K562 (cell line): ENCODE measurements at regions not wholly inside any gene's neighbourhood (a gene's known extent, or its start where the extent isn't known, plus 50 kb on each side); places are given as distances from the start of the nearest gene placed in this dataset.

Experiments used
- ATAC-seq: fragments of 200-7000 bp; cut with Tn5 transposase; 3 replicates; pipeline ENCODE4 v1.9.1; 2020; ENCODE audit warnings: moderate library complexity
- BruUV-seq: library from RNA; stranded (reverse); fragments of 400-500 nt; replicated peaks from 2 replicates; lab custom pipeline; 2021; lab: Mats Ljungman, UMichigan
- CTCF ChIA-PET: fragments of 300-600 bp; formaldehyde crosslinking; extraction: SDS; loops from one replicate; lab custom pipeline; 2021; ENCODE audit warnings: low intra/inter-chr PET ratio; lab: Yijun Ruan, JAX
- POLR2A ChIA-PET: fragments of 300-600, 350-650 bp; sonication (Branson Sonifier 250); formaldehyde crosslinking; extraction: SDS; loops from one replicate; lab custom pipeline; 2021; ENCODE audit warnings: antibody characterized with exemption, inconsistent platforms; lab: Yijun Ruan, JAX
- DNase-seq, 4 experiments: peaks; one replicate each; pipeline versions ENCODE4 v3.0.0 to v3.0.0-alpha.2; 2011 to 2018; ENCODE audit warnings: low spot score in 3 of 4, mixed read lengths in 3 of 4; ENCODE audit errors: extremely low read depth in 1 of 4
- FAIRE-seq: peaks from 2 replicates; lab custom pipeline; 2011; peaks lifted over from hg19 to GRCh38; lab: Jason Lieb, UNC
- H2AFZ ChIP-seq: 2 replicates; pipeline ENCODE4 v1.6.0; 2011; ENCODE audit warnings: low read depth, low read length, control low read depth, inconsistent platforms
- H3K27ac ChIP-seq: fragments of 200-600 bp; 3 replicates; pipeline ENCODE4 v1.8.0; 2011; ENCODE audit warnings: low read depth, mild to moderate bottlenecking, control low read depth, inconsistent platforms, low read length, moderate library complexity, mixed read lengths; ENCODE audit errors: extremely low read depth
- H3K27me3 ChIP-seq, 2 experiments: fragments of 300-600 bp in 1 of 2; 2 replicates in 1 of 2; 3 replicates in 1 of 2; pipeline versions ENCODE4 v1.6.0 to v1.8.0; 2011; ENCODE audit warnings: inconsistent platforms in 2 of 2, low read length in 2 of 2, mild to moderate bottlenecking in 1 of 2, mixed read lengths in 1 of 2, moderate library complexity in 1 of 2; ENCODE audit not compliant: control insufficient read depth in 2 of 2, insufficient read depth in 2 of 2
- H3K36me3 ChIP-seq: fragments of 300-600 bp; 3 replicates; pipeline ENCODE4 v1.8.0; 2011; ENCODE audit warnings: mild to moderate bottlenecking, low read length, inconsistent platforms; ENCODE audit not compliant: control insufficient read depth, insufficient read depth
- H3K4me1 ChIP-seq, 2 experiments: fragments of 200-600 bp in 1 of 2; replicated peaks in 1 of 2; 2 replicates in 1 of 2; 3 replicates in 1 of 2; pipeline versions ENCODE4 v1.5.1 to v1.8.0; 2011; ENCODE audit warnings: inconsistent platforms in 2 of 2, low read length in 2 of 2, mild to moderate bottlenecking in 1 of 2, mixed read lengths in 1 of 2, moderate library complexity in 1 of 2; ENCODE audit not compliant: control insufficient read depth in 2 of 2, insufficient read depth in 2 of 2
- H3K4me2 ChIP-seq: 2 replicates; pipeline ENCODE4 v1.6.1; 2011; ENCODE audit warnings: low read length, control low read depth, inconsistent platforms, mixed read lengths; ENCODE audit not compliant: insufficient read depth
- H3K4me3 ChIP-seq: fragments of 200-600 bp; sonication (generic), shearing (Covaris generic); 2 replicates; pipeline ENCODE4 v1.5.1; 2016; ENCODE audit warnings: control low read depth, inconsistent platforms
- H3K79me2 ChIP-seq: fragments of 200-600 bp; 3 replicates; pipeline ENCODE4 v1.8.0; 2011; ENCODE audit warnings: low read length, inconsistent platforms; ENCODE audit not compliant: control insufficient read depth, insufficient read depth
- H3K9ac ChIP-seq, 2 experiments: 2 replicates each; pipeline versions ENCODE4 v1.6.0 to v1.6.1; 2011; ENCODE audit warnings: low read depth in 2 of 2, low read length in 2 of 2, control low read depth in 1 of 2, inconsistent platforms in 1 of 2, mild to moderate bottlenecking in 1 of 2, mixed read lengths in 1 of 2; ENCODE audit not compliant: insufficient read depth in 1 of 2
- H3K9me1 ChIP-seq: one replicate; pipeline ENCODE4 v1.6.0; 2011; ENCODE audit warnings: inconsistent platforms, mild to moderate bottlenecking, low read length, moderate library complexity; ENCODE audit not compliant: control insufficient read depth, insufficient read depth
- H3K9me3 ChIP-seq: replicated peaks from 2 replicates; pipeline ENCODE4 v1.5.1; 2011; ENCODE audit warnings: low read depth, low read length, inconsistent platforms; ENCODE audit not compliant: control insufficient read depth, insufficient read depth
- H4K20me1 ChIP-seq: replicated peaks from 2 replicates; pipeline ENCODE4 v1.6.1; 2011; ENCODE audit warnings: low read length, inconsistent platforms, mixed read lengths; ENCODE audit not compliant: control insufficient read depth, insufficient read depth
- CBX3 ChIP-seq, 2 experiments: IDR thresholded peaks; 1 replicate in 1 of 2; 2 replicates in 1 of 2; pipeline ENCODE4 v1.6.1; 2012; ENCODE audit warnings: inconsistent platforms in 2 of 2, low read length in 2 of 2, borderline replicate concordance in 1 of 2, control low read depth in 1 of 2
- ELK3 ChIP-seq: fragments of 450-650 bp; formaldehyde crosslinking; IDR thresholded peaks from 2 replicates; pipeline ENCODE4 v1.4.0; 2020; ENCODE audit warnings: mild to moderate bottlenecking
- NCOR1 ChIP-seq: fragments of 450-650 bp; IDR thresholded peaks from 2 replicates; pipeline ENCODE4 v1.6.1; 2016; ENCODE audit warnings: mild to moderate bottlenecking, moderate library complexity
- RNF2 ChIP-seq: sonication (generic); IDR thresholded peaks from 2 replicates; pipeline ENCODE4 v1.6.1; 2016
- ZBTB12 ChIP-seq: fragments of 250-450 bp; sonication (Bioruptor Pico); IDR thresholded peaks from 2 replicates; pipeline ENCODE4 v1.4.0; 2020
- WGBS: fragments of 100-300 bp; shearing (Covaris generic); methylation state at CpG from one replicate; pipeline ENCODE4 v1.1.6; 2016; ENCODE audit warnings: low coverage, mixed read lengths; ENCODE audit not compliant: insufficient coverage; ENCODE audit errors: missing lambda C conversion rate; 5-methylcytosine and 5-hydroxymethylcytosine counted together
- in situ Hi-C: fragments of 300-500 bp; cut with MboI; formaldehyde crosslinking; loops from 4 replicates; pipeline ENCODE4 v1.15.0; 2018; ENCODE audit warnings: inconsistent platforms, mixed read lengths
- intact Hi-C: fragments of 100-400 bp; cut with micrococcal nuclease; formaldehyde crosslinking; loops from 2 replicates; pipeline ENCODE4 v1.14.2; 2022
- TF ChIP-seq, protein P1 (sequence below): fragments of 250-450 bp; sonication (Bioruptor Pico); IDR thresholded peaks from 2 replicates; pipeline ENCODE4 v1.8.0; 2021; ENCODE audit warnings: mild to moderate bottlenecking, moderate library complexity
- TF ChIP-seq, protein P2 (sequence below): fragments of 450-650 bp; IDR thresholded peaks from 2 replicates; pipeline ENCODE4 v1.6.1; 2016; ENCODE audit warnings: low read depth, mild to moderate bottlenecking, moderate library complexity

GRCh38 chr9:11821306-11821975 lies 871.7 kb upstream of the TYRP1 start:
- H3K79me2 ChIP-seq: no peaks in the 10 kb centered on the region
- WGBS: 2% methylated on average over 7 of the region's 7 CpGs
- ChIA-PET CTCF (no interaction called here), POLR2A (no interaction called here)
- H3K4me1 ChIP-seq: no peaks in the 10 kb centered on the region
- TF ChIP-seq NCOR1 (no peak), CBX3 (IDR thresholded peaks at IDR 0.05; ENCODE audit: borderline replicate concordance in 1 of 2, low read length in 2 of 2) (no peak), RNF2 (no peak), ZBTB12 (CRISPR knock-in tag) (no peak), ELK3 (no peak)
- TF ChIP-seq, protein P1, sequence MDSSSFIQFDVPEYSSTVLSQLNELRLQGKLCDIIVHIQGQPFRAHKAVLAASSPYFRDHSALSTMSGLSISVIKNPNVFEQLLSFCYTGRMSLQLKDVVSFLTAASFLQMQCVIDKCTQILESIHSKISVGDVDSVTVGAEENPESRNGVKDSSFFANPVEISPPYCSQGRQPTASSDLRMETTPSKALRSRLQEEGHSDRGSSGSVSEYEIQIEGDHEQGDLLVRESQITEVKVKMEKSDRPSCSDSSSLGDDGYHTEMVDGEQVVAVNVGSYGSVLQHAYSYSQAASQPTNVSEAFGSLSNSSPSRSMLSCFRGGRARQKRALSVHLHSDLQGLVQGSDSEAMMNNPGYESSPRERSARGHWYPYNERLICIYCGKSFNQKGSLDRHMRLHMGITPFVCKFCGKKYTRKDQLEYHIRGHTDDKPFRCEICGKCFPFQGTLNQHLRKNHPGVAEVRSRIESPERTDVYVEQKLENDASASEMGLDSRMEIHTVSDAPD (CRISPR knock-in tag): no peak
- TF ChIP-seq, protein P2, sequence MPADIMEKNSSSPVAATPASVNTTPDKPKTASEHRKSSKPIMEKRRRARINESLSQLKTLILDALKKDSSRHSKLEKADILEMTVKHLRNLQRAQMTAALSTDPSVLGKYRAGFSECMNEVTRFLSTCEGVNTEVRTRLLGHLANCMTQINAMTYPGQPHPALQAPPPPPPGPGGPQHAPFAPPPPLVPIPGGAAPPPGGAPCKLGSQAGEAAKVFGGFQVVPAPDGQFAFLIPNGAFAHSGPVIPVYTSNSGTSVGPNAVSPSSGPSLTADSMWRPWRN: no peak
- H4K20me1 ChIP-seq: no peaks in the 10 kb centered on the region
- H3K36me3 ChIP-seq: no peaks in the 10 kb centered on the region
- no peak overlapping the region for H3K4me2 ChIP-seq
- H3K27ac ChIP-seq: no peak overlapping the region
- ATAC-seq: no peak
- intact Hi-C loops (no loop called here), in situ Hi-C loops (no loop called here)
- H2AFZ ChIP-seq: no peak overlapping the region
- no peak for DNase-seq
- no peaks in the 10 kb centered on the region for H3K9me1 ChIP-seq
- H3K4me3 ChIP-seq: no peak overlapping the region
- no peaks in the 10 kb centered on the region for H3K27me3 ChIP-seq
- no peak overlapping the region for H3K9ac ChIP-seq
- no peaks in the 10 kb centered on the region for H3K9me3 ChIP-seq
- FAIRE-seq: no peak
- BruUV-seq: no TSS peak
